Peyer's patch (tissue), 4 donors: ENCODE measurements at regions not wholly inside any gene's neighbourhood (a gene's known extent, or its start where the extent isn't known, plus 50 kb on each side); places are given as distances from the start of the nearest gene placed in this dataset.

ENCODE experiments used
- POLR2A ChIP-seq, 2 donors: fragments of 450-650 bp; IDR thresholded peaks; one replicate each; pipeline ENCODE4 v1.5.1; 2017; ENCODE audit warnings: antibody characterized with exemption in 2 of 2, mild to moderate bottlenecking in 2 of 2, moderate library complexity in 2 of 2
- TF ChIP-seq, protein P1 (sequence below), 6 experiments: fragments of 450-650 bp in 4 of 6; fragments of 200-600 bp in 2 of 6; sonication (generic) in 1 of 6; IDR thresholded peaks; one replicate each; pipeline ENCODE4 v1.5.1; 2017 to 2019; ENCODE audit warnings: antibody characterized with exemption in 6 of 6, mild to moderate bottlenecking in 3 of 6, moderate library complexity in 1 of 6

DNA sequence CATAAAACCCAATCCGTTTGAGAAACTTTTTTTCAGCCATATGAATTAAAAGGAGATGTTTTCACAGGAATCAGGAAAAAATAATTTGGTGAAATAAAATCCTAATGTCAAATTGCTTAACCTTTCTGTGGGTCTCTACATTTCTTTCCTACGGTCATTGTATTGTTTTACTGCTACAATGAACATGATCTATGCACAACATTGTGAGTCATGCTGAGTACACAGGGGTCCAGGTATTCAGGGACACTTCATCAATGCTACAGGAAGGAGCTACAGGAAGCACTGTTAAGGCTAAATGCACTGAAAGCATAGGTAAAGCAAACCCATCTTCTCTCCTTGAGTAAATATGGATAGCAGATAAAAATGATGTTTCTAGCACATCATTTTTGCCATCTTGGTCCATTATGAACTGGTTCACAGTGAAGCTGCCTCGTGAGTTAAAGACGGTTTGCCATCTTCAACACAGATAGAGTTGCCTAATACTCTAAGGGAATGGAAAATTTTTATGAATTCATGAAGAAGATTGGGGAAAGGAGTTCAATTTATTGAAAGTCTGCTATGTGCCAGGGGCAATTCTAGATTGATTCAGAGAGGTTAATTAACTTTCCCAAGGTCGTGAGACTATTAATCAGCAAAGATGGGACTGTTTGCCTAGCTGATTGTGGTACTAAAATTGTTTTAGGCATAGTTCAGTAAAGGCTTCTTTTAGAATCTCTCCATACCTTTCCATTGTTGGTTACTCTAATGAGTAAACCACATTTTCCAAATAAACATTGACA lies 85.5 kb downstream of the DIRAS2 start:
- no peak for TF ChIP-seq POLR2A (IDR thresholded peaks at IDR 0.05)
- TF ChIP-seq, protein P1, sequence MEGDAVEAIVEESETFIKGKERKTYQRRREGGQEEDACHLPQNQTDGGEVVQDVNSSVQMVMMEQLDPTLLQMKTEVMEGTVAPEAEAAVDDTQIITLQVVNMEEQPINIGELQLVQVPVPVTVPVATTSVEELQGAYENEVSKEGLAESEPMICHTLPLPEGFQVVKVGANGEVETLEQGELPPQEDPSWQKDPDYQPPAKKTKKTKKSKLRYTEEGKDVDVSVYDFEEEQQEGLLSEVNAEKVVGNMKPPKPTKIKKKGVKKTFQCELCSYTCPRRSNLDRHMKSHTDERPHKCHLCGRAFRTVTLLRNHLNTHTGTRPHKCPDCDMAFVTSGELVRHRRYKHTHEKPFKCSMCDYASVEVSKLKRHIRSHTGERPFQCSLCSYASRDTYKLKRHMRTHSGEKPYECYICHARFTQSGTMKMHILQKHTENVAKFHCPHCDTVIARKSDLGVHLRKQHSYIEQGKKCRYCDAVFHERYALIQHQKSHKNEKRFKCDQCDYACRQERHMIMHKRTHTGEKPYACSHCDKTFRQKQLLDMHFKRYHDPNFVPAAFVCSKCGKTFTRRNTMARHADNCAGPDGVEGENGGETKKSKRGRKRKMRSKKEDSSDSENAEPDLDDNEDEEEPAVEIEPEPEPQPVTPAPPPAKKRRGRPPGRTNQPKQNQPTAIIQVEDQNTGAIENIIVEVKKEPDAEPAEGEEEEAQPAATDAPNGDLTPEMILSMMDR (IDR thresholded peaks at IDR 0.05): no peak
